ENCODE measurements at regions not wholly inside any gene's neighbourhood (a gene's known extent, or its start where the extent isn't known, plus 50 kb on each side); places are given as distances from the start of the nearest gene placed in this dataset.

DNA sequence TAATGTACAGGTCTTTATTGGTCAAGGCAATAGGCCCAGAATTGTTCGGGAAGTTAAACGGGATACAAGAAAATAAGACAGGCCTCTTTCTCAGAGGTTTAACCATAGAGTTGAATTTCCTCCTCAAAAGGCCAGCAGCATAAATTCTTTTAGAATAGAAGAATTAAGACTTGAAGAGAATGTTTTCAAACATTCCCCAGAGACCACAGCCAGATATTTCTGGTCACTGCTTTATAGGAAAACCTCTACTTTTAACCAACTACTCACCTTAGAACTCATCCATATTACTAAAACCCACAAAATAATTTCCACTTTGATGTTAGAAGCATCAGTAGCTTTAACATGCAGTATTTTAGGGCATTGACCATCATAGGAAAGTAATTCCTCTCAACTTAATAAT is 317.9 kb downstream of the RAB28 start (continued):
- TF ChIP-seq HMGXB4 (CRISPR knock-in tag; IDR thresholded peaks at IDR 0.05; ENCODE audit: borderline replicate concordance in 1 of 2, low read depth in 1 of 2): no peak

DNA sequence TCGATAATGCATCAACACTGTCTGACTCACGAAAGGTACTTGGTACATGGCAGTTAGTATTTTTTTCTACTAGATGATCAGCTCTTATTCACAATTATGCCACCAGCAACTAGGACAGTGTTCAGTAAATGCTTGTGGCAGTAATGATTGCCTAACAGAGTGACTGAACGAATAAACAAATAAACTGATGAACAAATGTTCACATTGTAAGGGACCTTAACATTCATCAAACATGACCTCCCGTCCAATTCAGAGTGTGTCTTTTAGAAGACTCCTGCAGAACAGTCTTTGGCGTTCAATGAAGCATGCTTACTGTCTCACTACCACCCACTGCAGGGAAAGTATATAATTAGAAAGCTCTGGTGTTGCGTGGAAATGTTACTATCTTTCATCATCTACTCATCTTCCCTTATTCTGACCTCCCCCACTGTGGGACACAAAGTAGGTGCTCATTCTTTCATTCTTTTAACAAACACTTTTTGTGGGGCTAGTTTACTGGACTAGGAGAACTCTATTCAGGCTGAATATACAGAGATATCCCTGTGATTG is 319.3 kb downstream of the RAB28 start:
- Histone ChIP-seq H3K27me3 (ENCODE audit: control insufficient read depth in 1 of 2, insufficient read depth in 2 of 2, low read length in 2 of 2) (no peaks in the 10 kb centered on the region), H3K27ac (ENCODE audit: extremely low read length, insufficient read depth, low read length) (no peak overlapping the region), H2AFZ (ENCODE audit: low read length) (no peak overlapping the region), H3K79me2 (ENCODE audit: insufficient read depth, low read length) (no peaks in the 10 kb centered on the region), H3K36me3 (replicated peaks in 1 of 2; ENCODE audit: control insufficient read depth in 1 of 2, insufficient read depth in 2 of 2, low read length in 2 of 2) (no peaks in the 10 kb centered on the region), H3K4me3 (replicated peaks in 1 of 3; ENCODE audit: insufficient read depth in 1 of 3, low read depth in 2 of 3, low read length in 3 of 3) (no peak overlapping the region), H3K4me2 (ENCODE audit: low read depth, low read length) (no peak overlapping the region), H4K20me1 (ENCODE audit: insufficient read depth, low read length) (no peaks in the 10 kb centered on the region), H3K9ac (ENCODE audit: insufficient read depth, low read depth, low read length) (no peak overlapping the region), H3K4me1 (ENCODE audit: insufficient read depth, low read length) (peaks cover 11% of the 10 kb centered on the region), H3K9me3 (ENCODE audit: low read length) (no peaks in the 10 kb centered on the region)
- CTCF ChIA-PET (ENCODE audit: low intra/inter-chr PET ratio, low total read pairs): no interaction called here
- 36% methylated on average over 6 of the region's 6 CpGs for WGBS (ENCODE audit: low lambda C conversion rate)
- no peak for FAIRE-seq
- peak; percentile 15 for DNase-seq (ENCODE audit: low spot score)
- no TSS peak for BruUV-seq (replicated peaks)
- peak; percentile 69 for ATAC-seq
- in situ Hi-C loops (cut with HindIII; ENCODE audit: extremely low pct_ligation_motif_present, low pct_unique_long_range_greater_than_20kb): no loop called here
- intact Hi-C loops (cut with micrococcal nuclease; ENCODE audit: unreplicated experiment): no loop called here
- POLR2A ChIA-PET: no interaction called here
- TF ChIP-seq MEF2D (CRISPR knock-in tag; IDR thresholded peaks at IDR 0.05) (no peak), ZNF552 (CRISPR knock-in tag; IDR thresholded peaks at IDR 0.05; ENCODE audit: borderline replicate concordance) (no peak), ELF1 (CRISPR knock-in tag; IDR thresholded peaks at IDR 0.05) (no peak), ESRRA (CRISPR knock-in tag; IDR thresholded peaks at IDR 0.05; ENCODE audit: low read depth) (no peak), CEBPB (IDR thresholded peaks at IDR 0.05; ENCODE audit: borderline replicate concordance, low read depth, low read length) (peak; percentile 16; the same call in 1 of the 2 replicates), SIN3B (IDR thresholded peaks at IDR 0.05; ENCODE audit: low read length) (no peak), KIAA2018 (CRISPR knock-in tag; IDR thresholded peaks at IDR 0.05; ENCODE audit: borderline replicate concordance) (no peak), ZNF232 (CRISPR knock-in tag; IDR thresholded peaks at IDR 0.05; ENCODE audit: borderline replicate concordance) (no peak), ZNF430 (CRISPR knock-in tag; IDR thresholded peaks at IDR 0.05) (no peak)
- TF ChIP-seq, protein P1, sequence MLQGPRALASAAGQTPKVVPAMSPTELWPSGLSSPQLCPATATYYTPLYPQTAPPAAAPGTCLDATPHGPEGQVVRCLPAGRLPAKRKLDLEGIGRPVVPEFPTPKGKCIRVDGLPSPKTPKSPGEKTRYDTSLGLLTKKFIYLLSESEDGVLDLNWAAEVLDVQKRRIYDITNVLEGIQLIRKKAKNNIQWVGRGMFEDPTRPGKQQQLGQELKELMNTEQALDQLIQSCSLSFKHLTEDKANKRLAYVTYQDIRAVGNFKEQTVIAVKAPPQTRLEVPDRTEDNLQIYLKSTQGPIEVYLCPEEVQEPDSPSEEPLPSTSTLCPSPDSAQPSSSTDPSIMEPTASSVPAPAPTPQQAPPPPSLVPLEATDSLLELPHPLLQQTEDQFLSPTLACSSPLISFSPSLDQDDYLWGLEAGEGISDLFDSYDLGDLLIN (CRISPR knock-in tag; IDR thresholded peaks at IDR 0.05; ENCODE audit: borderline replicate concordance): no peak

Data from HepG2 (cell line).